ENCODE measurements at regions not wholly inside any gene's neighbourhood (a gene's known extent, or its start where the extent isn't known, plus 50 kb on each side); places are given as distances from the start of the nearest gene placed in this dataset.

- Histone ChIP-seq H3K27me3 (ENCODE audit: insufficient read depth, poor library complexity, severe bottlenecking) (no peaks in the 10 kb centered on the region), H3K27ac (replicated peaks) (no peak overlapping the region), H3K4me3 (replicated peaks; ENCODE audit: insufficient read depth, low read length) (no peak overlapping the region)
- TF ChIP-seq CTCF (IDR thresholded peaks at IDR 0.05; ENCODE audit: insufficient read depth, low read length), result no peak
- TF ChIP-seq GABPA (IDR thresholded peaks at IDR 0.05; ENCODE audit: low read depth), result no peak
- TF ChIP-seq REST (IDR thresholded peaks at IDR 0.05; ENCODE audit: insufficient replicate concordance, low read depth), result no peak
- TF ChIP-seq SPI1 (IDR thresholded peaks at IDR 0.05; ENCODE audit: borderline replicate concordance, low read depth), result no peak
- TF ChIP-seq POLR2AphosphoS5 (IDR thresholded peaks at IDR 0.05; ENCODE audit: low read depth), result no peak
- DNase-seq (ENCODE audit: low read depth in 1 of 2, low spot score in 1 of 2), result no peak
Observed at GRCh38 chr20:39875492-39876110, 813.4 kb downstream of the MAFB start.

GRCh38 chr20:39874049-39874893 is 814.8 kb downstream of the MAFB start:
- Histone ChIP-seq H3K4me3 (replicated peaks; ENCODE audit: insufficient read depth, low read length) (no peak overlapping the region), H3K27me3 (ENCODE audit: insufficient read depth, poor library complexity, severe bottlenecking) (no peaks in the 10 kb centered on the region), H3K27ac (replicated peaks) (no peak overlapping the region)
- TF ChIP-seq CTCF (IDR thresholded peaks at IDR 0.05; ENCODE audit: insufficient read depth, low read length), result peak; percentile 87
- TF ChIP-seq REST (IDR thresholded peaks at IDR 0.05; ENCODE audit: insufficient replicate concordance, low read depth), result peak; percentile 76
- TF ChIP-seq GABPA (IDR thresholded peaks at IDR 0.05; ENCODE audit: low read depth), result no peak
- TF ChIP-seq SPI1 (IDR thresholded peaks at IDR 0.05; ENCODE audit: borderline replicate concordance, low read depth), result no peak
- TF ChIP-seq POLR2AphosphoS5 (IDR thresholded peaks at IDR 0.05; ENCODE audit: low read depth), result no peak
- peak; percentile 25 to 63 for DNase-seq (ENCODE audit: low read depth in 1 of 2, low spot score in 1 of 2)

GRCh38 chr20:39873286-39873685 is 815.8 kb downstream of the MAFB start:
- Histone ChIP-seq H3K27me3 (ENCODE audit: insufficient read depth, poor library complexity, severe bottlenecking) (no peaks in the 10 kb centered on the region), H3K4me3 (replicated peaks; ENCODE audit: insufficient read depth, low read length) (no peak overlapping the region), H3K27ac (replicated peaks) (no peak overlapping the region)
- TF ChIP-seq POLR2AphosphoS5 (IDR thresholded peaks at IDR 0.05; ENCODE audit: low read depth) (no peak), REST (IDR thresholded peaks at IDR 0.05; ENCODE audit: insufficient replicate concordance, low read depth) (no peak), GABPA (IDR thresholded peaks at IDR 0.05; ENCODE audit: low read depth) (no peak), SPI1 (IDR thresholded peaks at IDR 0.05; ENCODE audit: borderline replicate concordance, low read depth) (no peak), CTCF (IDR thresholded peaks at IDR 0.05; ENCODE audit: insufficient read depth, low read length) (no peak)
- no peak for DNase-seq (ENCODE audit: low read depth in 1 of 2, low spot score in 1 of 2)
